ENCODE measurements at regions not wholly inside any gene's neighbourhood (a gene's known extent, or its start where the extent isn't known, plus 50 kb on each side); places are given as distances from the start of the nearest gene placed in this dataset.
"Not testable (repeated sequence)": the region's sequence is repeated elsewhere in the genome, so short reads cannot be mapped to it uniquely, and the experiment has no call there.

GRCh38 chr6:49322861-49323260 lies 140.2 kb downstream of the MMUT start:
- 67 to 86% methylated on average over 1 of the region's 1 CpG for WGBS, 2 experiments (ENCODE audit: insufficient coverage in 1 of 2, insufficient read length in 1 of 2)
- Histone ChIP-seq H3K4me1 (ENCODE audit: control insufficient read depth, insufficient read depth, low read length) (no peaks in the 10 kb centered on the region), H3K36me3 (ENCODE audit: control insufficient read depth, insufficient read depth, low read length) (no peaks in the 10 kb centered on the region), H3K4me3 (ENCODE audit: low read length) (no peak overlapping the region), H3K27ac (ENCODE audit: low read depth, low read length) (no peak overlapping the region), H3K9me3 (ENCODE audit: control insufficient read depth, low read length) (no peaks in the 10 kb centered on the region), H3K9ac (ENCODE audit: extremely low read depth, low read length, poor library complexity, severe bottlenecking) (no peak overlapping the region), H3K27me3 (ENCODE audit: control insufficient read depth, insufficient read depth, low read length, poor library complexity, severe bottlenecking) (no peaks in the 10 kb centered on the region)
- no peak overlapping the region for H3K27ac Mint-ChIP-seq
- no peaks in the 10 kb centered on the region for H3K9me3 Mint-ChIP-seq
- no peak for TF ChIP-seq CTCF (conservative IDR thresholded peaks at IDR 0.05)
- DNase-seq: no peak
- no peaks in the 10 kb centered on the region for H3K27me3 Mint-ChIP-seq (ENCODE audit: insufficient read depth)
- H3K4me3 Mint-ChIP-seq: no peak overlapping the region
- H3K4me1 Mint-ChIP-seq: no peaks in the 10 kb centered on the region
- H3K36me3 Mint-ChIP-seq (ENCODE audit: low read depth): no peaks in the 10 kb centered on the region

GRCh38 chr6:49321561-49322072 lies 141.4 kb downstream of the MMUT start:
- no peaks in the 10 kb centered on the region for H3K4me1 Mint-ChIP-seq

GRCh38 chr6:49305010-49305409 lies 158.0 kb downstream of the MMUT start:
- Mint-ChIP-seq H3K27ac (no peak overlapping the region), H3K27me3 (ENCODE audit: insufficient read depth) (no peaks in the 10 kb centered on the region), H3K4me1 (no peaks in the 10 kb centered on the region), H3K4me3 (no peak overlapping the region), H3K36me3 (ENCODE audit: low read depth) (no peaks in the 10 kb centered on the region), H3K9me3 (no peaks in the 10 kb centered on the region)
- no peak for TF ChIP-seq CTCF (conservative IDR thresholded peaks at IDR 0.05)
- Histone ChIP-seq H3K27me3 (ENCODE audit: control insufficient read depth, insufficient read depth, low read length, poor library complexity, severe bottlenecking) (no peaks in the 10 kb centered on the region), H3K36me3 (ENCODE audit: control insufficient read depth, insufficient read depth, low read length) (no peaks in the 10 kb centered on the region), H3K4me1 (ENCODE audit: control insufficient read depth, insufficient read depth, low read length) (no peaks in the 10 kb centered on the region), H3K9ac (ENCODE audit: extremely low read depth, low read length, poor library complexity, severe bottlenecking) (no peak overlapping the region), H3K9me3 (ENCODE audit: control insufficient read depth, low read length) (no peaks in the 10 kb centered on the region), H3K27ac (ENCODE audit: low read depth, low read length) (no peak overlapping the region), H3K4me3 (ENCODE audit: low read length) (no peak overlapping the region)
- no CpG with 5 or more reads among the region's 1 CpG for WGBS, 2 experiments (ENCODE audit: insufficient coverage in 1 of 2, insufficient read length in 1 of 2)
- DNase-seq: no peak

More at GRCh38 chr6:49321561-49322072, 141.4 kb downstream of the MMUT start:
- no peaks in the 10 kb centered on the region for H3K9me3 ChIP-seq (ENCODE audit: control insufficient read depth, low read length)
- H3K27ac Mint-ChIP-seq: no peak overlapping the region
- H3K27me3 ChIP-seq (ENCODE audit: control insufficient read depth, insufficient read depth, low read length, poor library complexity, severe bottlenecking): no peaks in the 10 kb centered on the region
- WGBS, 2 experiments (ENCODE audit: insufficient coverage in 1 of 2, insufficient read length in 1 of 2): 73 to 89% methylated on average over 1 to 2 of the region's 2 CpGs
- H3K9me3 Mint-ChIP-seq: peaks cover 8% of the 10 kb centered on the region
- DNase-seq: no peak
- no peak overlapping the region for H3K4me3 ChIP-seq (ENCODE audit: low read length)
- H3K27ac ChIP-seq (ENCODE audit: low read depth, low read length): no peak overlapping the region
- no peaks in the 10 kb centered on the region for H3K4me1 ChIP-seq (ENCODE audit: control insufficient read depth, insufficient read depth, low read length)
- no peak for TF ChIP-seq CTCF (conservative IDR thresholded peaks at IDR 0.05)
- H3K4me3 Mint-ChIP-seq: no peak overlapping the region
- no peaks in the 10 kb centered on the region for H3K36me3 ChIP-seq (ENCODE audit: control insufficient read depth, insufficient read depth, low read length)
- no peaks in the 10 kb centered on the region for H3K27me3 Mint-ChIP-seq (ENCODE audit: insufficient read depth)
- no peaks in the 10 kb centered on the region for H3K36me3 Mint-ChIP-seq (ENCODE audit: low read depth)
- no peak overlapping the region for H3K9ac ChIP-seq (ENCODE audit: extremely low read depth, low read length, poor library complexity, severe bottlenecking)

GRCh38 chr6:49304393-49304792 lies 158.7 kb downstream of the MMUT start:
- not testable (repeated sequence) for H3K4me1 Mint-ChIP-seq; H3K27ac ChIP-seq (ENCODE audit: low read depth, low read length); DNase-seq; H3K4me3 Mint-ChIP-seq; H3K27ac Mint-ChIP-seq; H3K36me3 Mint-ChIP-seq (ENCODE audit: low read depth); H3K9me3 Mint-ChIP-seq; H3K9ac ChIP-seq (ENCODE audit: extremely low read depth, low read length, poor library complexity, severe bottlenecking); H3K36me3 ChIP-seq (ENCODE audit: control insufficient read depth, insufficient read depth, low read length); H3K4me3 ChIP-seq (ENCODE audit: low read length); H3K27me3 Mint-ChIP-seq (ENCODE audit: insufficient read depth); H3K4me1 ChIP-seq (ENCODE audit: control insufficient read depth, insufficient read depth, low read length); H3K9me3 ChIP-seq (ENCODE audit: control insufficient read depth, low read length); H3K27me3 ChIP-seq (ENCODE audit: control insufficient read depth, insufficient read depth, low read length, poor library complexity, severe bottlenecking)
- WGBS, 2 experiments (ENCODE audit: insufficient coverage in 1 of 2, insufficient read length in 1 of 2): 100% methylated on average over 1 of the region's 1 CpG; no CpG with 5 or more reads in 1 of the 2 experiments

Data from endodermal cell (in vitro differentiated cells).